ENCODE measurements at regions not wholly inside any gene's neighbourhood (a gene's known extent, or its start where the extent isn't known, plus 50 kb on each side); places are given as distances from the start of the nearest gene placed in this dataset.
A peak's percentile ranks its signal among the peaks of the same experiment; 100 is the strongest.

DNA sequence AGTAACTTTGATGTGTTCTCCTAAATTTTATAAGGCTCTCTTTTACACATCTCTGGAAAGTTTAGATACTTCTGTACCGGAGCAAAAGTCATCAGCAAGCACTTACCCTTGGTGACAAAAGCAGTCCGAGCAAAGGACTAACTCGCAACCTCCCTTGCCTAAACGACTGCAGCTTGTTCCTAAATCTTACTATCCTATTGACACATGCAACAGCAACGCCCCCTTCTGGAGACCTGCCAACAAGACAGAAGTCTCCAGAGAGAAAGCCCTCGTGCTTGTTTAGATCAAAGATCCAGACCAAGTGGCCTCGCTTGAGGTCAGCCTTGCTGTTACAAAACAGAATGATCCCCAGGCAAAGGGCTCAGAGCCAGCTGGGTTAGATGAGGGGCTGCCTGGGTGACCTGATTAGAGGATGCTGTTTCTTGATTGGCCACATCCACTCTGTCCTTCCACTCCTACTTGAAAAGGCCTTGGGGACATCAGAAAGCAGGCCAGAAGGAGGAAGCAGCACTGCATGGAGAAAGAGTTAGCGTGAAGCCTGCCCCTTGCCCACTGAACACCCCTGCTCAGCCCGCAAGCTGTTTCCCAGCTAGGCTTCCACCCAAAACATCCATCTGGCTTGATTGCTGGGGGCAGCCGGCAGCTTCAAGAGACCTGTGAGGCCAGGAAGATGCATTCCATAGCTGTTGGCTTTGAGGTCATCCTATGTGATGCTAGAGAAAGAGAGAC is 94.3 kb downstream of the HNRNPLL start (continued):
- TF ChIP-seq, protein P1, sequence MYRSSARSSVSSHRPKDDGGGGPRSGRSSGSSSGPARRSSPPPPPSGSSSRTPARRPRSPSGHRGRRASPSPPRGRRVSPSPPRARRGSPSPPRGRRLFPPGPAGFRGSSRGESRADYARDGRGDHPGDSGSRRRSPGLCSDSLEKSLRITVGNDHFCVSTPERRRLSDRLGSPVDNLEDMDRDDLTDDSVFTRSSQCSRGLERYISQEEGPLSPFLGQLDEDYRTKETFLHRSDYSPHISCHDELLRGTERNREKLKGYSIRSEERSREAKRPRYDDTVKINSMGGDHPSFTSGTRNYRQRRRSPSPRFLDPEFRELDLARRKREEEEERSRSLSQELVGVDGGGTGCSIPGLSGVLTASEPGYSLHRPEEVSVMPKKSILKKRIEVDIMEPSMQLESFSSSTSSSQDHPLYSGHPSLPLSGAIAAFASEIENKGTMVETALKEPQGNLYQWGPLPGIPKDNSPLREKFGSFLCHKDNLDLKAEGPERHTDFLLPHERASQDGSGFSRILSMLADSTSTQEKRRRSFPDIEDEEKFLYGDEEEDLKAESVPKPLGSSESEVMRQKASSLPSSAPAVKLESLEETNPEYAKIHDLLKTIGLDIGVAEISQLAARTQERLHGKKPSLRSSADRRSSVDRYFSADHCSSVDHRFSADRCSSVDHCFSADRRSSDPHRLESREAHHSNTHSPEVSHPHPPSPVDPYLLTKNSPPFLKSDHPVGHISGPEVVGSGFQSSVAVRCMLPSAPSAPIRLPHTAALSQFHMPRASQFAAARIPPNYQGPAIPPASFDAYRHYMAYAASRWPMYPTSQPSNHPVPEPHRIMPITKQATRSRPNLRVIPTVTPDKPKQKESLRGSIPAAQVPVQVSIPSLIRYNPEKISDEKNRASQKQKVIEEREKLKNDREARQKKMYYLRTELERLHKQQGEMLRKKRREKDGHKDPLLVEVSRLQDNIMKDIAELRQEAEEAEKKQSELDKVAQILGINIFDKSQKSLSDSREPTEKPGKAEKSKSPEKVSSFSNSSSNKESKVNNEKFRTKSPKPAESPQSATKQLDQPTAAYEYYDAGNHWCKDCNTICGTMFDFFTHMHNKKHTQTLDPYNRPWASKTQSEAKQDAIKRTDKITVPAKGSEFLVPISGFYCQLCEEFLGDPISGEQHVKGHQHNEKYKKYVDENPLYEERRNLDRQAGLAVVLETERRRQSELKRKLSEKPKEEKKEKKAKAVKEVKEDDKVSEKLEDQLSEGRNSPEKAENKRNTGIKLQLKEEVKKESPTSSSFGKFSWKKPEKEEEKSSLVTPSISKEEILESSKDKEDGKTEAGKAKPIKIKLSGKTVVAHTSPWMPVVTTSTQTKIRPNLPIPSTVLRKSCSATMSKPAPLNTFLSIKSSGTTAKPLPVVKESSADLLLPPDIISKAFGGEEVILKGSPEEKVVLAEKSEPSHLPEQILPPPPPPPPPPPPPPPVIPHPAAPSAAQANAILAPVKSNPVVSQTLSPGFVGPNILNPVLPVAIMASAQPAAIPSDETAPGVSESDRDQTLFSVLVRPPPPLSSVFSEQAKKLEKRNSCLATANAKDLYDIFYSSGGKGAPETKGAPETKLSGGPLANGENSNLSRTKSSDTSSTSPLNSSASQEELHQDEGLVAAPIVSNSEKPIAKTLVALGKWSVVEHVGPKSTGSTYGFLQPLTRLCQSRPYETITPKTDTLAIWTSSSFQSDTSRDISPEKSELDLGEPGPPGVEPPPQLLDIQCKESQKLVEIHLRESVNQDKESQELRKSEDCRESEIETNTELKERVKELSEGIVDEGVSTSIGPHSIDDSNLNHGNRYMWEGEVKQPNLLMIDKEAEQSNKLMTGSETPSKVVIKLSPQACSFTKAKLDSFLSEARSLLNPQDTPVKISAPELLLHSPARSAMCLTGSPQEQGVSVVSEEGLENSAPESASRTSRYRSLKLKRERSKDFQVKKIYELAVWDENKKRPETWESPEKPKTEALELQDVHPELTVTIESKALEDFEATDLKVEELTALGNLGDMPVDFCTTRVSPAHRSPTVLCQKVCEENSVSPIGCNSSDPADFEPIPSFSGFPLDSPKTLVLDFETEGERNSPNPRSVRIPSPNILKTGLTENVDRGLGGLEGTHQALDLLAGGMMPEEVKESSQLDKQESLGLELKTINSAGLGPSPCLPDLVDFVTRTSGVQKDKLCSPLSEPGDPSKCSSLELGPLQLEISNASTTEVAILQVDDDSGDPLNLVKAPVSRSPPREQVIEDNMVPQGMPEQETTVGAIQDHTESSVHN (CRISPR knock-in tag; IDR thresholded peaks at IDR 0.05) = 0 out of 2 replicates have a peak, but pooled peaks have one; percentile 11
- TF ChIP-seq SALL1 (CRISPR knock-in tag; IDR thresholded peaks at IDR 0.05) (peak; percentile 88), MIER3 (CRISPR knock-in tag; IDR thresholded peaks at IDR 0.05; ENCODE audit: borderline replicate concordance) (peak; percentile 49; the same call in 1 of the 2 replicates), SOX13 (IDR thresholded peaks at IDR 0.05) (no peak), SOX13 (CRISPR knock-in tag; conservative IDR thresholded peaks at IDR 0.05 in 1 of 2, IDR thresholded peaks at IDR 0.05 in 1 of 2) (peak; percentile 46 to 52; a peak in 1 of 4 replicates), MATR3 (CRISPR knock-in tag; IDR thresholded peaks at IDR 0.05) (no peak), NFYC (CRISPR knock-in tag; IDR thresholded peaks at IDR 0.05) (peak; percentile 22; the same call in 1 of the 2 replicates), GATAD2A (CRISPR knock-in tag; IDR thresholded peaks at IDR 0.05) (peak; percentile 86)
- TF ChIP-seq, protein P2, sequence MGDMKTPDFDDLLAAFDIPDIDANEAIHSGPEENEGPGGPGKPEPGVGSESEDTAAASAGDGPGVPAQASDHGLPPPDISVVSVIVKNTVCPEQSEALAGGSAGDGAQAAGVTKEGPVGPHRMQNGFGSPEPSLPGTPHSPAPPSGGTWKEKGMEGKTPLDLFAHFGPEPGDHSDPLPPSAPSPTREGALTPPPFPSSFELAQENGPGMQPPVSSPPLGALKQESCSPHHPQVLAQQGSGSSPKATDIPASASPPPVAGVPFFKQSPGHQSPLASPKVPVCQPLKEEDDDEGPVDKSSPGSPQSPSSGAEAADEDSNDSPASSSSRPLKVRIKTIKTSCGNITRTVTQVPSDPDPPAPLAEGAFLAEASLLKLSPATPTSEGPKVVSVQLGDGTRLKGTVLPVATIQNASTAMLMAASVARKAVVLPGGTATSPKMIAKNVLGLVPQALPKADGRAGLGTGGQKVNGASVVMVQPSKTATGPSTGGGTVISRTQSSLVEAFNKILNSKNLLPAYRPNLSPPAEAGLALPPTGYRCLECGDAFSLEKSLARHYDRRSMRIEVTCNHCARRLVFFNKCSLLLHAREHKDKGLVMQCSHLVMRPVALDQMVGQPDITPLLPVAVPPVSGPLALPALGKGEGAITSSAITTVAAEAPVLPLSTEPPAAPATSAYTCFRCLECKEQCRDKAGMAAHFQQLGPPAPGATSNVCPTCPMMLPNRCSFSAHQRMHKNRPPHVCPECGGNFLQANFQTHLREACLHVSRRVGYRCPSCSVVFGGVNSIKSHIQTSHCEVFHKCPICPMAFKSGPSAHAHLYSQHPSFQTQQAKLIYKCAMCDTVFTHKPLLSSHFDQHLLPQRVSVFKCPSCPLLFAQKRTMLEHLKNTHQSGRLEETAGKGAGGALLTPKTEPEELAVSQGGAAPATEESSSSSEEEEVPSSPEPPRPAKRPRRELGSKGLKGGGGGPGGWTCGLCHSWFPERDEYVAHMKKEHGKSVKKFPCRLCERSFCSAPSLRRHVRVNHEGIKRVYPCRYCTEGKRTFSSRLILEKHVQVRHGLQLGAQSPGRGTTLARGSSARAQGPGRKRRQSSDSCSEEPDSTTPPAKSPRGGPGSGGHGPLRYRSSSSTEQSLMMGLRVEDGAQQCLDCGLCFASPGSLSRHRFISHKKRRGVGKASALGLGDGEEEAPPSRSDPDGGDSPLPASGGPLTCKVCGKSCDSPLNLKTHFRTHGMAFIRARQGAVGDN (CRISPR knock-in tag; IDR thresholded peaks at IDR 0.05) = peak; percentile 56
- TF ChIP-seq, protein P3, sequence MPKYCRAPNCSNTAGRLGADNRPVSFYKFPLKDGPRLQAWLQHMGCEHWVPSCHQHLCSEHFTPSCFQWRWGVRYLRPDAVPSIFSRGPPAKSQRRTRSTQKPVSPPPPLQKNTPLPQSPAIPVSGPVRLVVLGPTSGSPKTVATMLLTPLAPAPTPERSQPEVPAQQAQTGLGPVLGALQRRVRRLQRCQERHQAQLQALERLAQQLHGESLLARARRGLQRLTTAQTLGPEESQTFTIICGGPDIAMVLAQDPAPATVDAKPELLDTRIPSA (CRISPR knock-in tag; IDR thresholded peaks at IDR 0.05; ENCODE audit: borderline replicate concordance) = no peak
- TF ChIP-seq, protein P4, sequence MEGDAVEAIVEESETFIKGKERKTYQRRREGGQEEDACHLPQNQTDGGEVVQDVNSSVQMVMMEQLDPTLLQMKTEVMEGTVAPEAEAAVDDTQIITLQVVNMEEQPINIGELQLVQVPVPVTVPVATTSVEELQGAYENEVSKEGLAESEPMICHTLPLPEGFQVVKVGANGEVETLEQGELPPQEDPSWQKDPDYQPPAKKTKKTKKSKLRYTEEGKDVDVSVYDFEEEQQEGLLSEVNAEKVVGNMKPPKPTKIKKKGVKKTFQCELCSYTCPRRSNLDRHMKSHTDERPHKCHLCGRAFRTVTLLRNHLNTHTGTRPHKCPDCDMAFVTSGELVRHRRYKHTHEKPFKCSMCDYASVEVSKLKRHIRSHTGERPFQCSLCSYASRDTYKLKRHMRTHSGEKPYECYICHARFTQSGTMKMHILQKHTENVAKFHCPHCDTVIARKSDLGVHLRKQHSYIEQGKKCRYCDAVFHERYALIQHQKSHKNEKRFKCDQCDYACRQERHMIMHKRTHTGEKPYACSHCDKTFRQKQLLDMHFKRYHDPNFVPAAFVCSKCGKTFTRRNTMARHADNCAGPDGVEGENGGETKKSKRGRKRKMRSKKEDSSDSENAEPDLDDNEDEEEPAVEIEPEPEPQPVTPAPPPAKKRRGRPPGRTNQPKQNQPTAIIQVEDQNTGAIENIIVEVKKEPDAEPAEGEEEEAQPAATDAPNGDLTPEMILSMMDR (CRISPR knock-in tag; IDR thresholded peaks at IDR 0.05) = peak; percentile 97
- TF ChIP-seq, protein P5, sequence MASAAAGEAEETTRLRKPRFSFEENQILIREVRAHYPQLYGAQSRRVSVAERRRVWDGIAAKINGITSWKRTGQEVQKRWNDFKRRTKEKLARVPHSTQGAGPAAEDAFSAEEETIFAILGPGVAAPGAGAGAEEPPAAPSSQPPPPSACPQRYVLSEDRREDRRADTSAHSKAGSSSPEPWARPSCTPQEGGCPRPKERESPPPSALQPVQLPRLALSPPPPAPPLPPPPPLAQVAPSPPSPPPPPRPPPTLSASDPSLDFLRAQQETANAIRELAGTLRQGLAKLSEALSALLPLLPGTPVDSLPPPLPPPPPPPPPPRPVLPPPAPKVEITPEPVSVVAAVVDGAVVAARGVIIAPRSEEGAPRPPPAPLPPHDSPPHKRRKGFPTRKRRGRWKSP (CRISPR knock-in tag; IDR thresholded peaks at IDR 0.05) = no peak; the same call in 1 of the 2 replicates
